ENCODE measurements at regions not wholly inside any gene's neighbourhood (a gene's known extent, or its start where the extent isn't known, plus 50 kb on each side); places are given as distances from the start of the nearest gene placed in this dataset.

DNA sequence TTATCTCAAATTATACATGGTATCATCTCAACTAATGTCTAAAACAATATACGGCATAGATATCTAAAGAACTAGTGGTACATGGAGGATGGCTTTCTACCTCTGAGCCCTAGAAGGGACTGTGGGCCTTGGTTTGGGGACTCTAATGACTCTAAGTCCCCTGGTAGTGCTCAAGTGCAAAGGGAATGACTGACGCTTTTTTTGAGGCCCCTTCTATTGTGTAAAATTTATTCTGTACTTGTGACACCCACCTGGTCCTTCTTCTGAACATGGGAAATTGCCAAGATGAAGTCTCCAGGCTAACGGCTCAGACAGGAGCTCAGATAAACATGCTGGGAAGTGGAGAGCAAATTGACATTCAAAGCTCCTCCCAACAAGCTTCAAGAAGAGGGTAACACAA, 53.4 kb upstream of the IGLL5 start:
- 95% methylated on average over 2 of the region's 3 CpGs for WGBS (ENCODE audit: insufficient coverage)

DNA sequence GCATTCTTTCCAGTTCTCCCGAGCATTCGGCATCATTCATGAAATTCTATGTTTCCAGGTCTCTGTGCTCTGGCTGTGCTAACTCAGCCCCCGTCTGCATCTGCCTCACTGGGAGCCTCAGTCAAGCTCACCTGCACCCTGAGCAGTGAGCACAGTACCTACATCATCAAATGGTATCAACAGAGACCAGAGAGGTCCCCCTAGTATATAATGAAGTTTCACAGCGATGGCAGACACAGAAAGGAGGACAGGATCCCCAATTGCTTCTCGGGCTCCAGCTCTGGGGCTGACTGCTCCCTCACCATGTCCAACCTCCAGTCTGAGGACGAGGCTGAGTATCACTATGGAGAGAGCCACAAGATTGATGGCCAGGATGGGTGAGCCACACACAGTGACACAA, 52.8 kb upstream of the IGLL5 start:
- Mint-ChIP-seq H3K4me3 (no peak overlapping the region), H3K36me3 (peaks cover 9% of the 10 kb centered on the region), H3K27ac (peak overlapping the region in 1 of 2 donors; percentile 11), H3K4me1 (peaks cover 16 to 25% (median 23%) of the 10 kb centered on the region in 3 donors), H3K27me3 (no peaks in the 10 kb centered on the region), H3K9me3 (peaks cover 4 to 10% (median 4%) of the 10 kb centered on the region in 3 donors)
- peaks cover 2% of the 10 kb centered on the region for H3K9me3 ChIP-seq
- ChIA-PET CTCF (interaction anchor here in 1 of 2 donors (0.6 kb wide), 1 partner anchor 25 kb away, joined by 3 read pairs; no protein-coding TSS in a partner anchor), POLR2A (no interaction called here)
- peaks cover 9 to 14% of the 10 kb centered on the region in 2 experiments for H3K4me1 ChIP-seq (ENCODE audit: control insufficient read depth in 1 of 2, extremely low read depth in 1 of 2, insufficient read depth in 2 of 2, low read length in 2 of 2)
- H3K27ac ChIP-seq (ENCODE audit: low read length), result no peak overlapping the region
- DNase-seq, result no peak
- H3K27me3 ChIP-seq (replicated peaks in 1 of 2; ENCODE audit: control insufficient read depth in 2 of 2, extremely low read depth in 1 of 2, insufficient read depth in 2 of 2, low read length in 1 of 2), result no peaks in the 10 kb centered on the region
- H3K4me3 ChIP-seq (ENCODE audit: control insufficient read depth in 1 of 2, extremely low read depth in 1 of 2, low read length in 1 of 2), result no peak overlapping the region
- H3K36me3 ChIP-seq (ENCODE audit: control insufficient read depth in 2 of 2, extremely low read depth in 1 of 2, insufficient read depth in 1 of 2, low read length in 1 of 2), result no peaks in the 10 kb centered on the region
- no peak for ATAC-seq (replicated peaks in 1 of 4)
- WGBS (ENCODE audit: insufficient coverage), result 97% methylated on average over 6 of the region's 6 CpGs

More for the DNA sequence above, 53.4 kb upstream of the IGLL5 start:
- ATAC-seq (replicated peaks in 1 of 4), result no peak
- peaks cover 9% of the 10 kb centered on the region for H3K36me3 Mint-ChIP-seq
- peaks cover 4 to 10% (median 4%) of the 10 kb centered on the region in 3 donors for H3K9me3 Mint-ChIP-seq
- no peak overlapping the region for H3K4me3 ChIP-seq (ENCODE audit: control insufficient read depth in 1 of 2, extremely low read depth in 1 of 2, low read length in 1 of 2)
- no peak overlapping the region for H3K27ac Mint-ChIP-seq
- CTCF ChIA-PET, result interaction anchor here in 1 of 2 donors (0.6 kb wide), 1 partner anchor 25 kb away, joined by 3 read pairs; no protein-coding TSS in a partner anchor
- POLR2A ChIA-PET, result no interaction called here
- no peaks in the 10 kb centered on the region for H3K27me3 Mint-ChIP-seq
- no peaks in the 10 kb centered on the region for H3K27me3 ChIP-seq (replicated peaks in 1 of 2; ENCODE audit: control insufficient read depth in 2 of 2, extremely low read depth in 1 of 2, insufficient read depth in 2 of 2, low read length in 1 of 2)
- peaks cover 9 to 14% of the 10 kb centered on the region in 2 experiments for H3K4me1 ChIP-seq (ENCODE audit: control insufficient read depth in 1 of 2, extremely low read depth in 1 of 2, insufficient read depth in 2 of 2, low read length in 2 of 2)
- peaks cover 15 to 25% (median 23%) of the 10 kb centered on the region in 3 donors for H3K4me1 Mint-ChIP-seq
- H3K27ac ChIP-seq (ENCODE audit: low read length), result no peak overlapping the region
- H3K4me3 Mint-ChIP-seq, result no peak overlapping the region
- peaks cover 2% of the 10 kb centered on the region for H3K9me3 ChIP-seq
- no peak for DNase-seq
- no peaks in the 10 kb centered on the region for H3K36me3 ChIP-seq (ENCODE audit: control insufficient read depth in 2 of 2, extremely low read depth in 1 of 2, insufficient read depth in 1 of 2, low read length in 1 of 2)

DNA sequence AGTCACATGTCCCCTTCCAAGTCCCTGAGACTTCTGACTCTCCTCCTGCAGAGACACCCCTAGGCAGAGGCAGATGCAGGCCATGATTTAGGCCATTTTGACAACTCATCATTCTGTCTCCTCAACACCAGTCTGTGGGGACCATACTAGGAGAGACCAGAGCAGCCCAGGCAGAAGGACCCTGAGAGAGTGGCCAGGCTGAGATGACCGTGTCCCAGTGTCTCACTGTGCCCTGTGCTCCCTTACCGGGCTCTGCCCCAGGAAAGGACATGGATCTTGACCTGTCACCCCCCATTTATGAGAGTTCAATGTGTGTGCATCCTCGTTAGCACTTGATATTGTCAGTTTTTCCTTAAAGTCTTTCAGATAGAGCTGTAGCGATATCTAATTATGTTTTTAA, 52.4 kb upstream of the IGLL5 start:
- H3K4me1 Mint-ChIP-seq, result peaks cover 16 to 25% (median 23%) of the 10 kb centered on the region in 3 donors
- no peak overlapping the region for H3K4me3 ChIP-seq (ENCODE audit: control insufficient read depth in 1 of 2, extremely low read depth in 1 of 2, low read length in 1 of 2)
- H3K27me3 ChIP-seq (replicated peaks in 1 of 2; ENCODE audit: control insufficient read depth in 2 of 2, extremely low read depth in 1 of 2, insufficient read depth in 2 of 2, low read length in 1 of 2), result no peaks in the 10 kb centered on the region
- H3K36me3 Mint-ChIP-seq, result peaks cover 9% of the 10 kb centered on the region
- peak overlapping the region in 1 of 2 donors; percentile 11 for H3K27ac Mint-ChIP-seq
- ChIA-PET POLR2A (no interaction called here), CTCF (no interaction called here)
- peaks cover 2% of the 10 kb centered on the region for H3K9me3 ChIP-seq
- H3K9me3 Mint-ChIP-seq, result peaks cover 4 to 10% (median 4%) of the 10 kb centered on the region in 3 donors
- no peaks in the 10 kb centered on the region for H3K27me3 Mint-ChIP-seq
- no peak for DNase-seq
- H3K36me3 ChIP-seq (ENCODE audit: control insufficient read depth in 2 of 2, extremely low read depth in 1 of 2, insufficient read depth in 1 of 2, low read length in 1 of 2), result no peaks in the 10 kb centered on the region
- H3K4me3 Mint-ChIP-seq, result no peak overlapping the region
- no peak for ATAC-seq (replicated peaks in 1 of 4)
- no peak overlapping the region for H3K27ac ChIP-seq (ENCODE audit: low read length)
- peaks cover 9 to 14% of the 10 kb centered on the region in 2 experiments for H3K4me1 ChIP-seq (ENCODE audit: control insufficient read depth in 1 of 2, extremely low read depth in 1 of 2, insufficient read depth in 2 of 2, low read length in 2 of 2)
- WGBS (ENCODE audit: insufficient coverage), result 64% methylated on average over 2 of the region's 4 CpGs

DNA sequence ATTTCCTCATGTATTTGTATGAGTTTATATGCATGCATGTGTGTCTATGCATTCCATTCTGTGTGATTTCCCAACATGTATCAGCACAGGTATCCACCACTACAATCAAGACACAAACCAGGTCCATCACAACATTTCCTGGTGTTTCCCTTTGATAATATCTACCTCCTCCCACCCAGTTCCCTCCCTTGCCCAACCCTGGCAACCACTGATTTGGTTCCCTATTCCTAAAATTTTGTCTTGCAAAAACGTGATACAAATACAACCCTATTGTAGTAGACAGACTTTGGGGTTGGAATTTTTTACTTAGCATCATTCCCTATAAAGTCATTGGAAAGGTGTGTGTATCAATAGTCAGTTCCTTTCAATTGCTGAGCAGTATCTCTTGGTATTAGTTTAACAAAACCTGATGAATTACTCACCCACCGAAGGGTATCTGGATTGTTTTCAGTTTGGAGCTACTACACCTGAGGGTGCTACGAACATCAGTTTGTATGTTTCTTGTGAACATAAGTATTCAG, 51.8 kb upstream of the IGLL5 start:
- Histone ChIP-seq H3K4me1 (ENCODE audit: control insufficient read depth in 1 of 2, extremely low read depth in 1 of 2, insufficient read depth in 2 of 2, low read length in 2 of 2) (peaks cover 9 to 14% of the 10 kb centered on the region in 2 experiments), H3K27me3 (replicated peaks in 1 of 2; ENCODE audit: control insufficient read depth in 2 of 2, extremely low read depth in 1 of 2, insufficient read depth in 2 of 2, low read length in 1 of 2) (no peaks in the 10 kb centered on the region), H3K36me3 (ENCODE audit: control insufficient read depth in 2 of 2, extremely low read depth in 1 of 2, insufficient read depth in 1 of 2, low read length in 1 of 2) (no peaks in the 10 kb centered on the region), H3K4me3 (ENCODE audit: control insufficient read depth in 1 of 2, extremely low read depth in 1 of 2, low read length in 1 of 2) (no peak overlapping the region), H3K27ac (ENCODE audit: low read length) (no peak overlapping the region), H3K9me3 (peaks cover 2% of the 10 kb centered on the region)
- H3K27me3 Mint-ChIP-seq, result no peaks in the 10 kb centered on the region
- ATAC-seq (replicated peaks in 1 of 4) (no peak), DNase-seq (no peak)
- no peak overlapping the region for H3K4me3 Mint-ChIP-seq
- H3K27ac Mint-ChIP-seq, result no peak overlapping the region
- peaks cover 1 to 5% (median 3%) of the 10 kb centered on the region in 3 donors for H3K9me3 Mint-ChIP-seq
- peaks cover 16 to 25% (median 23%) of the 10 kb centered on the region in 3 donors for H3K4me1 Mint-ChIP-seq
- WGBS (ENCODE audit: insufficient coverage), result 83% methylated on average over 1 of the region's 3 CpGs
- CTCF ChIA-PET, result no interaction called here
- H3K36me3 Mint-ChIP-seq, result peaks cover 5% of the 10 kb centered on the region
- POLR2A ChIA-PET, result no interaction called here

DNA sequence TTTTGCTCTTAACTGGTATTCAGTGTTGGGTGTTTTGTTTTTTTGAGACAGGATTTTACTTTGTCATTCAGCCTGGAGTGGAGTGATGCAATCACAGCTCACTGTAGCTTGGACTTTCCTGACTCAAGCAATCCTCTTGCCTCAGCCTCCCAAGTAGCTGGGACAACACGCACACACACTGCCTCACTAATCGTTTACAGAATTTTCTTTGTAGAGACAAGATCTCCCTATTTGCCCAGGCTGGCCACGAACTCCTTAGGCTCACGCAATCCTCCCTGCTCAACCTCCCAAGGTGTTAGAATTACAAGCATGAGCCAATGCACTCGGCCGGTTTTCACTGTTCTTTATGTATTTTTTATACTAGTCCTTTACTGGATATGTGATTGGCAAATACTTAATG, 51.0 kb upstream of the IGLL5 start:
- ChIA-PET CTCF (no interaction called here), POLR2A (no interaction called here)
- no peak overlapping the region for H3K27ac Mint-ChIP-seq
- WGBS (ENCODE audit: insufficient coverage), result 100% methylated on average over 2 of the region's 6 CpGs
- no peaks in the 10 kb centered on the region for H3K36me3 ChIP-seq (ENCODE audit: control insufficient read depth in 2 of 2, extremely low read depth in 1 of 2, insufficient read depth in 1 of 2, low read length in 1 of 2)
- ATAC-seq (replicated peaks in 1 of 4) (no peak), DNase-seq (no peak)
- H3K27me3 ChIP-seq (replicated peaks in 1 of 2; ENCODE audit: control insufficient read depth in 2 of 2, extremely low read depth in 1 of 2, insufficient read depth in 2 of 2, low read length in 1 of 2), result no peaks in the 10 kb centered on the region
- peaks cover 0 to 4% (median 0%) of the 10 kb centered on the region in 3 donors for H3K9me3 Mint-ChIP-seq
- H3K9me3 ChIP-seq, result no peaks in the 10 kb centered on the region
- peaks cover 4% of the 10 kb centered on the region for H3K36me3 Mint-ChIP-seq
- H3K4me3 Mint-ChIP-seq, result no peak overlapping the region
- H3K27ac ChIP-seq (ENCODE audit: low read length), result no peak overlapping the region
- peaks cover 9 to 14% of the 10 kb centered on the region in 2 experiments for H3K4me1 ChIP-seq (ENCODE audit: control insufficient read depth in 1 of 2, extremely low read depth in 1 of 2, insufficient read depth in 2 of 2, low read length in 2 of 2)
- H3K27me3 Mint-ChIP-seq, result no peaks in the 10 kb centered on the region
- peaks cover 16 to 25% (median 23%) of the 10 kb centered on the region in 3 donors for H3K4me1 Mint-ChIP-seq
- no peak overlapping the region for H3K4me3 ChIP-seq (ENCODE audit: control insufficient read depth in 1 of 2, extremely low read depth in 1 of 2, low read length in 1 of 2)
